ENCODE measurements at regions not wholly inside any gene's neighbourhood (a gene's known extent, or its start where the extent isn't known, plus 50 kb on each side); places are given as distances from the start of the nearest gene placed in this dataset.

DNA sequence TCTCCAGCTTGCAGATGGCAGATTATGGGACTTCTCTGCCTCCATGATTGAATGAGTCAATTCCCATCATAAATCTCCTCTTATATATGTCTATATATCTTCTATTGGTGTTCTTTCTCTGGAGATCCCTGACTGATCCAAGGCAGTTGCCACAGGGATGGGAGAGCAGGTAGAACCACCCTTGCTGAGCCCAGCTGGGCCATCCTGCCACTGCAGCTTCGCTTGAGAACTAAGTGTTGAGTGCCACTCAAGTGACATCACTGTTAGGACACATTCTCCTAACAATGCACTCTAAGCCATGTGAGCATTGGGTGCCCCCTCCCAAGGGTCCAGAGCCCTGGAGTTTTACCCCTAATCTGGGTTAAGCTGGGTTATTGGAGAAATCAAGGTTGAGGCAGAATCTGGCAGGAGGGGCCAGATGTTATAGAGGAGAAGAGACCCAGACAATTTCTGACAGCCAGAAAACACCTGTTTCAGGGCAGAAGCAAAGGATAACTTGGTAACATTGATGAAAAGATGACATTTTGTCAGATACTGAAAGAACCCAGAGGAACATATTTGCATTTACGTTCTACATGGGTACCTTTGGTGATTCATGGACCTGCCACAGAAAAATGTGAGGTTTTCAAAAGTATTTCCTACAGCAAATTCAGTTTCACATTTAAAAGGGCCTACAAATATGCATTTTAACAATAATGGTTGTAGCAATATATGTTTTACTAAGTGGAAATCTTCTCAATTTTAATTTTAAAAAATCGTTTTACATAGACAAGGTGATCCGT is 57.2 kb upstream of the MAX start:
- TF ChIP-seq, protein P1, sequence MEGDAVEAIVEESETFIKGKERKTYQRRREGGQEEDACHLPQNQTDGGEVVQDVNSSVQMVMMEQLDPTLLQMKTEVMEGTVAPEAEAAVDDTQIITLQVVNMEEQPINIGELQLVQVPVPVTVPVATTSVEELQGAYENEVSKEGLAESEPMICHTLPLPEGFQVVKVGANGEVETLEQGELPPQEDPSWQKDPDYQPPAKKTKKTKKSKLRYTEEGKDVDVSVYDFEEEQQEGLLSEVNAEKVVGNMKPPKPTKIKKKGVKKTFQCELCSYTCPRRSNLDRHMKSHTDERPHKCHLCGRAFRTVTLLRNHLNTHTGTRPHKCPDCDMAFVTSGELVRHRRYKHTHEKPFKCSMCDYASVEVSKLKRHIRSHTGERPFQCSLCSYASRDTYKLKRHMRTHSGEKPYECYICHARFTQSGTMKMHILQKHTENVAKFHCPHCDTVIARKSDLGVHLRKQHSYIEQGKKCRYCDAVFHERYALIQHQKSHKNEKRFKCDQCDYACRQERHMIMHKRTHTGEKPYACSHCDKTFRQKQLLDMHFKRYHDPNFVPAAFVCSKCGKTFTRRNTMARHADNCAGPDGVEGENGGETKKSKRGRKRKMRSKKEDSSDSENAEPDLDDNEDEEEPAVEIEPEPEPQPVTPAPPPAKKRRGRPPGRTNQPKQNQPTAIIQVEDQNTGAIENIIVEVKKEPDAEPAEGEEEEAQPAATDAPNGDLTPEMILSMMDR (IDR thresholded peaks at IDR 0.05; ENCODE audit: low read depth, low read length, missing input control), result no peak
- TF ChIP-seq TAF1 (conservative IDR thresholded peaks at IDR 0.05) (no peak), JUND (IDR thresholded peaks at IDR 0.05) (no peak), RAD21 (IDR thresholded peaks at IDR 0.05) (no peak), RXRA (IDR thresholded peaks at IDR 0.05) (no peak)
- TF ChIP-seq, protein P2, sequence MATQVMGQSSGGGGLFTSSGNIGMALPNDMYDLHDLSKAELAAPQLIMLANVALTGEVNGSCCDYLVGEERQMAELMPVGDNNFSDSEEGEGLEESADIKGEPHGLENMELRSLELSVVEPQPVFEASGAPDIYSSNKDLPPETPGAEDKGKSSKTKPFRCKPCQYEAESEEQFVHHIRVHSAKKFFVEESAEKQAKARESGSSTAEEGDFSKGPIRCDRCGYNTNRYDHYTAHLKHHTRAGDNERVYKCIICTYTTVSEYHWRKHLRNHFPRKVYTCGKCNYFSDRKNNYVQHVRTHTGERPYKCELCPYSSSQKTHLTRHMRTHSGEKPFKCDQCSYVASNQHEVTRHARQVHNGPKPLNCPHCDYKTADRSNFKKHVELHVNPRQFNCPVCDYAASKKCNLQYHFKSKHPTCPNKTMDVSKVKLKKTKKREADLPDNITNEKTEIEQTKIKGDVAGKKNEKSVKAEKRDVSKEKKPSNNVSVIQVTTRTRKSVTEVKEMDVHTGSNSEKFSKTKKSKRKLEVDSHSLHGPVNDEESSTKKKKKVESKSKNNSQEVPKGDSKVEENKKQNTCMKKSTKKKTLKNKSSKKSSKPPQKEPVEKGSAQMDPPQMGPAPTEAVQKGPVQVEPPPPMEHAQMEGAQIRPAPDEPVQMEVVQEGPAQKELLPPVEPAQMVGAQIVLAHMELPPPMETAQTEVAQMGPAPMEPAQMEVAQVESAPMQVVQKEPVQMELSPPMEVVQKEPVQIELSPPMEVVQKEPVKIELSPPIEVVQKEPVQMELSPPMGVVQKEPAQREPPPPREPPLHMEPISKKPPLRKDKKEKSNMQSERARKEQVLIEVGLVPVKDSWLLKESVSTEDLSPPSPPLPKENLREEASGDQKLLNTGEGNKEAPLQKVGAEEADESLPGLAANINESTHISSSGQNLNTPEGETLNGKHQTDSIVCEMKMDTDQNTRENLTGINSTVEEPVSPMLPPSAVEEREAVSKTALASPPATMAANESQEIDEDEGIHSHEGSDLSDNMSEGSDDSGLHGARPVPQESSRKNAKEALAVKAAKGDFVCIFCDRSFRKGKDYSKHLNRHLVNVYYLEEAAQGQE (IDR thresholded peaks at IDR 0.05), result no peak
- TF ChIP-seq, protein P3, sequence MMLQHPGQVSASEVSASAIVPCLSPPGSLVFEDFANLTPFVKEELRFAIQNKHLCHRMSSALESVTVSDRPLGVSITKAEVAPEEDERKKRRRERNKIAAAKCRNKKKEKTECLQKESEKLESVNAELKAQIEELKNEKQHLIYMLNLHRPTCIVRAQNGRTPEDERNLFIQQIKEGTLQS (IDR thresholded peaks at IDR 0.05), result no peak
